A549 (cell line): ENCODE measurements at regions not wholly inside any gene's neighbourhood (a gene's known extent, or its start where the extent isn't known, plus 50 kb on each side); places are given as distances from the start of the nearest gene placed in this dataset.

ENCODE experiments used
- ATAC-seq, 2 experiments: fragments of 200-7000 bp in 1 of 2; fragments of >200 bp in 1 of 2; cut with Nextera tagmentation in 1 of 2; cut with Tn5 transposase in 1 of 2; 3 replicates each; pipeline versions ENCODE4 v1.8.0 to v1.9.1; 2018 to 2020; ENCODE audit warnings: mild to moderate bottlenecking in 1 of 2, moderate library complexity in 1 of 2
- CTCF ChIA-PET: fragments of 300-600 bp; sonication (Branson Sonifier 250); formaldehyde crosslinking; extraction: SDS; loops from one replicate; lab custom pipeline; 2021; ENCODE audit warnings: antibody characterized with exemption, inconsistent platforms; lab: Yijun Ruan, JAX
- POLR2A ChIA-PET: fragments of 350-600 bp; formaldehyde crosslinking; extraction: SDS; loops from one replicate; lab custom pipeline; 2021; ENCODE audit warnings: antibody characterized with exemption, inconsistent platforms; lab: Yijun Ruan, JAX
- DNase-seq, 2 experiments: peaks; one replicate each; pipeline versions ENCODE4 v3.0.0 to v3.0.0-alpha.2; 2011 to 2016; ENCODE audit warnings: low read depth in 1 of 2, low spot score in 1 of 2
- FAIRE-seq: peaks from 2 replicates; lab custom pipeline; 2011; peaks lifted over from hg19 to GRCh38; lab: Jason Lieb, UNC
- H3K27ac ChIP-seq, 2 experiments: fragments of >200 bp; sonication (Bioruptor Twin); formaldehyde crosslinking; 3 replicates each; pipeline ENCODE4 v1.5.1; 2016 to 2017
- H3K4me1 ChIP-seq: fragments of >200 bp; sonication (Bioruptor Twin); formaldehyde crosslinking; 3 replicates; pipeline ENCODE4 v1.6.1; 2016
- H3K4me2 ChIP-seq: fragments of >200 bp; sonication (Bioruptor Twin); formaldehyde crosslinking; 3 replicates; pipeline ENCODE4 v1.6.1; 2016
- H3K4me3 ChIP-seq: fragments of >200 bp; sonication (Bioruptor Twin); formaldehyde crosslinking; 3 replicates; pipeline ENCODE4 v1.5.1; 2016
- H3K9me3 ChIP-seq: fragments of >200 bp; sonication (Bioruptor Twin); formaldehyde crosslinking; 3 replicates; pipeline ENCODE4 v1.6.1; 2016
- BCL3 ChIP-seq: fragments of >200 bp; sonication (Bioruptor Twin); formaldehyde crosslinking; IDR thresholded peaks from 3 replicates; pipeline ENCODE4 v1.6.1; 2016
- CBX2 ChIP-seq: fragments of 200-600 bp; sonication (generic); IDR thresholded peaks from 2 replicates; pipeline ENCODE4 v1.6.1; 2016; ENCODE audit warnings: low read depth, mild to moderate bottlenecking, borderline replicate concordance
- CBX8 ChIP-seq: fragments of 200-600 bp; sonication (generic); IDR thresholded peaks from 2 replicates; pipeline ENCODE4 v1.6.1; 2016
- CEBPB ChIP-seq, 2 experiments: fragments of >200 bp in 1 of 2; sonication (Bioruptor Twin) in 1 of 2; formaldehyde crosslinking in 1 of 2; IDR thresholded peaks; 2 replicates each; pipeline ENCODE4 v1.6.1; 2012 to 2016
- EHMT2 ChIP-seq: fragments of 200-600 bp; sonication (generic); IDR thresholded peaks from 2 replicates; pipeline ENCODE4 v1.6.1; 2016; ENCODE audit warnings: antibody characterized with exemption, low read depth, mild to moderate bottlenecking, moderate library complexity
- EP300 ChIP-seq, 2 experiments: fragments of >200 bp; sonication (Bioruptor Twin); formaldehyde crosslinking; IDR thresholded peaks; 2 replicates in 1 of 2; 3 replicates in 1 of 2; pipeline ENCODE4 v1.6.1; 2016 to 2017
- ESRRA ChIP-seq: fragments of 150-350 bp; IDR thresholded peaks from 2 replicates; pipeline ENCODE4 v1.6.1; 2014; ENCODE audit warnings: mild to moderate bottlenecking, low read length, borderline replicate concordance
- FOXS1 ChIP-seq: fragments of 250-450 bp; sonication (Bioruptor Pico); IDR thresholded peaks from 2 replicates; pipeline ENCODE4 v1.5.0; 2020; ENCODE audit warnings: mild to moderate bottlenecking, moderate library complexity
- GATA3 ChIP-seq: IDR thresholded peaks from 2 replicates; pipeline ENCODE4 v1.6.1; 2012; ENCODE audit warnings: borderline replicate concordance
- HDAC2 ChIP-seq: fragments of 200-600 bp; sonication (generic); IDR thresholded peaks from 2 replicates; pipeline ENCODE4 v1.6.1; 2016
- HES2 ChIP-seq: fragments of >200 bp; sonication (Bioruptor Twin); formaldehyde crosslinking; IDR thresholded peaks from 2 replicates; pipeline ENCODE4 v1.6.1; 2016
- HEYL ChIP-seq: fragments of 250-450 bp; sonication (Bioruptor Pico); IDR thresholded peaks from 2 replicates; pipeline ENCODE4 v1.8.0; 2021; ENCODE audit warnings: mild to moderate bottlenecking, moderate library complexity
- HOXA7 ChIP-seq: fragments of 250-450 bp; sonication (Bioruptor Pico); IDR thresholded peaks from 2 replicates; pipeline ENCODE4 v1.5.0; 2020; ENCODE audit warnings: mild to moderate bottlenecking, moderate library complexity
- HOXB13 ChIP-seq: fragments of 250-450 bp; sonication (Bioruptor Pico); IDR thresholded peaks from 2 replicates; pipeline ENCODE4 v1.5.0; 2020; ENCODE audit warnings: low read depth, mild to moderate bottlenecking, moderate library complexity
- JUN ChIP-seq, 2 experiments: fragments of >200 bp; sonication (Bioruptor Twin); formaldehyde crosslinking; IDR thresholded peaks; 2 replicates in 1 of 2; 3 replicates in 1 of 2; pipeline ENCODE4 v1.6.1; 2016 to 2017
- JUNB ChIP-seq: fragments of >200 bp; sonication (Bioruptor Twin); formaldehyde crosslinking; IDR thresholded peaks from 2 replicates; pipeline ENCODE4 v1.6.1; 2016
- KDM1A ChIP-seq: fragments of 200-600 bp; sonication (generic); IDR thresholded peaks from 2 replicates; pipeline ENCODE4 v1.6.1; 2016; ENCODE audit warnings: low read depth, mild to moderate bottlenecking
- MAFK ChIP-seq: fragments of 450-650 bp; IDR thresholded peaks from 2 replicates; pipeline ENCODE4 v1.6.1; 2014; ENCODE audit not compliant: partially characterized antibody
- MAZ ChIP-seq: fragments of 150-350 bp; IDR thresholded peaks from 2 replicates; pipeline ENCODE4 v1.6.1; 2014; ENCODE audit warnings: antibody characterized with exemption, low read depth, low read length, borderline replicate concordance
- NPAS2 ChIP-seq: fragments of 250-450 bp; sonication (Bioruptor Pico); IDR thresholded peaks from 2 replicates; pipeline ENCODE4 v1.8.0; 2022; ENCODE audit warnings: mild to moderate bottlenecking, moderate library complexity, borderline replicate concordance
- PHF8 ChIP-seq: fragments of 200-600 bp; sonication (generic); IDR thresholded peaks from 2 replicates; pipeline ENCODE4 v1.6.1; 2016; ENCODE audit warnings: low read depth, mild to moderate bottlenecking, antibody characterized with exemption, moderate library complexity, borderline replicate concordance
- POLR2A ChIP-seq: IDR thresholded peaks from 2 replicates; pipeline ENCODE4 v1.6.1; 2012; ENCODE audit warnings: mild to moderate bottlenecking, low read length
- POLR2AphosphoS2 ChIP-seq: conservative IDR thresholded peaks from 2 replicates; pipeline ENCODE4 v1.6.1; 2012; ENCODE audit warnings: low read length, improper control_type of control experiment, inconsistent platforms
- RAD21 ChIP-seq, 2 experiments: fragments of >200 bp in 1 of 2; sonication (Bioruptor Twin) in 1 of 2; formaldehyde crosslinking in 1 of 2; IDR thresholded peaks in 1 of 2; conservative IDR thresholded peaks in 1 of 2; 2 replicates in 1 of 2; 3 replicates in 1 of 2; pipeline ENCODE4 v1.6.1; 2012 to 2018; ENCODE audit warnings: inconsistent platforms in 1 of 2
- RARB ChIP-seq: fragments of 250-450 bp; sonication (Bioruptor Pico); IDR thresholded peaks from 2 replicates; pipeline ENCODE4 v1.8.0; 2021; ENCODE audit warnings: mild to moderate bottlenecking, moderate library complexity
- RCOR1 ChIP-seq: fragments of 150-350 bp; IDR thresholded peaks from 2 replicates; pipeline ENCODE4 v1.6.1; 2014; ENCODE audit warnings: antibody characterized with exemption, low read length, low read depth
- RFX5 ChIP-seq: fragments of 450-650 bp; IDR thresholded peaks from 2 replicates; pipeline ENCODE4 v1.7.1; 2014; ENCODE audit warnings: antibody characterized with exemption, mild to moderate bottlenecking, moderate library complexity
- SMC3 ChIP-seq: fragments of >200 bp; sonication (Bioruptor Twin); formaldehyde crosslinking; IDR thresholded peaks from 3 replicates; pipeline ENCODE4 v1.6.1; 2018; ENCODE audit warnings: inconsistent platforms
- TP53 ChIP-seq: fragments of 250-450 bp; sonication (Bioruptor Pico); IDR thresholded peaks from 2 replicates; pipeline ENCODE4 v1.5.0; 2021; ENCODE audit warnings: mild to moderate bottlenecking, moderate library complexity
- USF2 ChIP-seq: fragments of 450-650 bp; IDR thresholded peaks from 2 replicates; pipeline ENCODE4 v1.6.1; 2014; ENCODE audit warnings: antibody characterized with exemption
- ZC3H11A ChIP-seq: fragments of 450-650 bp; IDR thresholded peaks from 2 replicates; pipeline ENCODE4 v1.6.1; 2014; ENCODE audit warnings: antibody characterized with exemption, mild to moderate bottlenecking
- ZFP36 ChIP-seq: fragments of 450-650 bp; IDR thresholded peaks from 2 replicates; pipeline ENCODE4 v1.6.1; 2014; ENCODE audit warnings: borderline replicate concordance; ENCODE audit not compliant: partially characterized antibody
- ZSCAN20 ChIP-seq: fragments of 250-450 bp; sonication (Bioruptor Pico); IDR thresholded peaks from 2 replicates; pipeline ENCODE4 v1.8.0; 2022; ENCODE audit warnings: mild to moderate bottlenecking, moderate library complexity
- WGBS: methylation state at CpG from one replicate; pipeline ENCODE4 v1.1.6; 2017; ENCODE audit errors: missing lambda C conversion rate; 5-methylcytosine and 5-hydroxymethylcytosine counted together
- TF ChIP-seq, protein P1 (sequence below): fragments of 250-450 bp; sonication (Bioruptor Pico); IDR thresholded peaks from 2 replicates; pipeline ENCODE4 v1.5.0; 2020; ENCODE audit warnings: low read depth, mild to moderate bottlenecking, moderate library complexity
- TF ChIP-seq, protein P2 (sequence below): IDR thresholded peaks from 2 replicates; pipeline ENCODE4 v1.6.1; 2012; ENCODE audit warnings: low read depth, borderline replicate concordance
- TF ChIP-seq, protein P3 (sequence below): IDR thresholded peaks from 2 replicates; pipeline ENCODE4 v1.6.1; 2012

DNA sequence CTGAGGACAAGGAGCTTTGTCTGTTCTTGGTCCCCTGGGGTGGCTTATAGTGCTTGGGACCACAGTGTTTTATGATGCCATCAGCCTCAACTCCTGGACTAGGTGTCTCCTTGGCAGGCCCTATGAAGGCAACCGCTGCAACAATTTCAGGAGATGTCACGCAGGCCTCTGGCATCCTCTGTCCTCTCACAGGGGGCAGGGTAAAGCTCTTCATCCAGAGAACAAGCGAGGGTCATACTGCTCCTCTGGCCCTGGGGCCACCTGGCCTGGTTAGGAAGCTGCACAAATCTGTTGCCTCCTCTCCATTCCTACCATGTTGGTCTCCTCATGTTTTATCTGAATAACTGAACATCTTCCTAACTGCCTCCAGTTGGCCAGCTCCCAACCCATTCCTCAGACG is 148.9 kb upstream of the SPEF2 start (continued):
- TF ChIP-seq ESRRA (no peak), MAZ (no peak), CBX2 (no peak), POLR2A (no peak), HEYL (CRISPR knock-in tag) (no peak), HDAC2 (no peak), JUN (IDR thresholded peaks at IDR 0.05) (no peak), SMC3 (no peak)
- TF ChIP-seq, protein P1, sequence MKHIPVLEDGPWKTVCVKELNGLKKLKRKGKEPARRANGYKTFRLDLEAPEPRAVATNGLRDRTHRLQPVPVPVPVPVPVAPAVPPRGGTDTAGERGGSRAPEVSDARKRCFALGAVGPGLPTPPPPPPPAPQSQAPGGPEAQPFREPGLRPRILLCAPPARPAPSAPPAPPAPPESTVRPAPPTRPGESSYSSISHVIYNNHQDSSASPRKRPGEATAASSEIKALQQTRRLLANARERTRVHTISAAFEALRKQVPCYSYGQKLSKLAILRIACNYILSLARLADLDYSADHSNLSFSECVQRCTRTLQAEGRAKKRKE = no peak

DNA sequence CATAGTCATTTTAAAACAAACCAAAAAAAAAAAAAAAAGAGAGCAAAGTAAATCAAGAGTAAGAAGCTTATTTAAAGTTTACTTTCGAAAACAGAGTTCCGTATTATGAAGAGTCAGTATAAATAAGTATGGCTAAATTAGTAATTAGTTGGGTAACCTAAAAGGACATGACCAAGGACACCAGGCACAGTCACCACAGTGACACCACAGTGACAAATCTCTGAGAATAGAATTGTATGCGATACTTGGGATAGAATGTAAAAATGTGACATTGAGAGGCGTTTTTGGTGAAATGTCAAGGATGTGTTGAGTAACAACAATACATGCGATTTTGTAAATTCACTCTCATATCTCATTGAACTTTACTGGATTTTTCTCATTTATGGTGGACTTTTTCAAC is 150.9 kb upstream of the SPEF2 start:
- CTCF ChIA-PET = no interaction called here
- no peak for FAIRE-seq
- Histone ChIP-seq H3K4me1 (no peaks in the 10 kb centered on the region), H3K9me3 (no peaks in the 10 kb centered on the region), H3K27ac (no peak overlapping the region), H3K4me2 (no peak overlapping the region), H3K4me3 (no peak overlapping the region)
- TF ChIP-seq RCOR1 (no peak), ZC3H11A (no peak), BCL3 (no peak), KDM1A (no peak), EHMT2 (no peak), JUN (IDR thresholded peaks at IDR 0.05) (no peak), CBX8 (no peak), GATA3 (no peak), POLR2AphosphoS2 (no peak), RFX5 (no peak), MAZ (no peak), HOXB13 (no peak), USF2 (no peak), JUNB (no peak), HES2 (no peak), HEYL (CRISPR knock-in tag) (no peak)
- TF ChIP-seq, protein P2, sequence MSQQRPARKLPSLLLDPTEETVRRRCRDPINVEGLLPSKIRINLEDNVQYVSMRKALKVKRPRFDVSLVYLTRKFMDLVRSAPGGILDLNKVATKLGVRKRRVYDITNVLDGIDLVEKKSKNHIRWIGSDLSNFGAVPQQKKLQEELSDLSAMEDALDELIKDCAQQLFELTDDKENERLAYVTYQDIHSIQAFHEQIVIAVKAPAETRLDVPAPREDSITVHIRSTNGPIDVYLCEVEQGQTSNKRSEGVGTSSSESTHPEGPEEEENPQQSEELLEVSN = no peak
- no peak for DNase-seq
- WGBS = 38% methylated on average over 5 of the region's 5 CpGs
- POLR2A ChIA-PET = no interaction called here
- no peak for ATAC-seq

DNA sequence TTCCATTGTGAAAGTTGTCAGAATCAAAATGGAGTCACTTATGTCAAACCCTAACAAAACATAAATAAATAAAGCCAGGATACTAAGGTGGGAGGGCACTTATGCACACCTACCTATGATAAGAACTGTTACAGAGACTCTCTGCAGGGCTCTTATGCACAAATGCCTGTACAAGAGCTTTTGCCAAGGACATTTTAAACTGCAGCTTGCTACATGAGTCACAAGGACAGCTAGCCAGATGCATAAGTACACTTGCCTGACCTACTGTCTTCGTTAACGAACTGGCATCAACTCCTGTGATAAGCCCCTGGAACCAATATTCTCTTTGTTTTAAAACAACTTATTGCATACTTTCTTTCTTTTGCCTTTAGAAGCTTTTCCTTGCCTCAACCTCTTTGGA is 152.9 kb upstream of the SPEF2 start:
- FAIRE-seq (no peak), DNase-seq (no peak), ATAC-seq (no peak)
- CTCF ChIA-PET = no interaction called here
- no peaks in the 10 kb centered on the region for H3K4me1 ChIP-seq
- no peaks in the 10 kb centered on the region for H3K9me3 ChIP-seq
- H3K27ac ChIP-seq = no peak overlapping the region
- H3K4me3 ChIP-seq = no peak overlapping the region
- WGBS = 2% methylated on average over 2 of the region's 2 CpGs
- no peak overlapping the region for H3K4me2 ChIP-seq
- POLR2A ChIA-PET = no interaction called here
- TF ChIP-seq POLR2AphosphoS2 (no peak), ZSCAN20 (CRISPR knock-in tag) (no peak), NPAS2 (no peak), RAD21 (conservative IDR thresholded peaks at IDR 0.05 in 1 of 2, IDR thresholded peaks at IDR 0.05 in 1 of 2) (no peak), MAFK (no peak), USF2 (no peak), EP300 (IDR thresholded peaks at IDR 0.05) (no peak), GATA3 (no peak), HDAC2 (no peak), FOXS1 (CRISPR knock-in tag) (no peak), CEBPB (IDR thresholded peaks at IDR 0.05) (no peak), TP53 (no peak), PHF8 (no peak), RARB (CRISPR knock-in tag) (no peak), HOXA7 (CRISPR knock-in tag) (no peak), ZFP36 (no peak)
- TF ChIP-seq, protein P3, sequence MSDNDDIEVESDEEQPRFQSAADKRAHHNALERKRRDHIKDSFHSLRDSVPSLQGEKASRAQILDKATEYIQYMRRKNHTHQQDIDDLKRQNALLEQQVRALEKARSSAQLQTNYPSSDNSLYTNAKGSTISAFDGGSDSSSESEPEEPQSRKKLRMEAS = no peak
